Erythroblast (primary cell): ENCODE measurements at regions not wholly inside any gene's neighbourhood (a gene's known extent, or its start where the extent isn't known, plus 50 kb on each side); places are given as distances from the start of the nearest gene placed in this dataset.

Source experiments
- GATA1 ChIP-seq: IDR thresholded peaks from 2 replicates; pipeline ENCODE4 v1.6.1; 2011; ENCODE audit warnings: low read depth, mild to moderate bottlenecking, control low read depth, low read length, moderate library complexity
- POLR2A ChIP-seq: IDR thresholded peaks from 2 replicates; pipeline ENCODE4 v1.6.1; 2011; ENCODE audit warnings: mild to moderate bottlenecking, low read length

- TF ChIP-seq POLR2A, result no peak
- no peak for TF ChIP-seq GATA1
Observed at GRCh38 chr10:105875050-105875449, 1234.0 kb downstream of the SORCS3 start.
